Mesenchymal stem cell (in vitro differentiated cells and primary cell): ENCODE measurements at regions not wholly inside any gene's neighbourhood (a gene's known extent, or its start where the extent isn't known, plus 50 kb on each side); places are given as distances from the start of the nearest gene placed in this dataset.

Experiments used
- DNase-seq: peaks from one replicate; pipeline ENCODE4 v3.0.0-alpha.2; 2013
- H2AFZ ChIP-seq: one replicate; pipeline ENCODE4 v1.6.1; 2013; ENCODE audit warnings: low read depth, mild to moderate bottlenecking, control low read depth, inconsistent platforms, low read length, moderate library complexity
- H2AK5ac ChIP-seq: 2 replicates; pipeline ENCODE4 v1.6.1; 2013; ENCODE audit warnings: low read length, moderate library complexity, mild to moderate bottlenecking, inconsistent platforms; ENCODE audit not compliant: severe bottlenecking
- H2BK120ac ChIP-seq: one replicate; pipeline ENCODE4 v1.6.1; 2013; ENCODE audit warnings: low read depth, mild to moderate bottlenecking, inconsistent platforms, low read length, moderate library complexity
- H2BK12ac ChIP-seq, 2 experiments: one replicate each; pipeline ENCODE4 v1.6.1; 2013; ENCODE audit warnings: inconsistent platforms in 2 of 2, low read length in 2 of 2, mild to moderate bottlenecking in 2 of 2, moderate library complexity in 2 of 2, control low read depth in 1 of 2
- H2BK15ac ChIP-seq: one replicate; pipeline ENCODE4 v1.6.1; 2013; ENCODE audit warnings: mild to moderate bottlenecking, low read depth, inconsistent platforms; ENCODE audit not compliant: poor library complexity, severe bottlenecking
- H2BK5ac ChIP-seq: 2 replicates; pipeline ENCODE4 v1.6.1; 2013; ENCODE audit warnings: low read depth, mild to moderate bottlenecking, low read length, control low read depth, inconsistent platforms; ENCODE audit not compliant: poor library complexity, severe bottlenecking
- H3K14ac ChIP-seq, 2 experiments: one replicate each; pipeline ENCODE4 v1.6.1; 2013; ENCODE audit warnings: inconsistent platforms in 2 of 2, low read length in 2 of 2, control low read depth in 1 of 2, mild to moderate bottlenecking in 1 of 2, moderate library complexity in 1 of 2
- H3K18ac ChIP-seq, 2 experiments: one replicate each; pipeline ENCODE4 v1.6.1; 2013; ENCODE audit warnings: inconsistent platforms in 2 of 2, low read length in 2 of 2, control low read depth in 1 of 2, low read depth in 1 of 2, mild to moderate bottlenecking in 1 of 2
- H3K23ac ChIP-seq, 2 experiments: one replicate each; pipeline ENCODE4 v1.6.1; 2013; ENCODE audit warnings: inconsistent platforms in 2 of 2, low read length in 2 of 2, mild to moderate bottlenecking in 2 of 2, moderate library complexity in 2 of 2, control low read depth in 1 of 2
- H3K27ac ChIP-seq: 2 replicates; pipeline ENCODE4 v1.5.1; 2013; ENCODE audit warnings: mild to moderate bottlenecking, moderate library complexity, low read length, control low read depth, inconsistent platforms; ENCODE audit not compliant: poor library complexity, severe bottlenecking
- H3K27me3 ChIP-seq, 2 experiments: 2 replicates each; pipeline versions ENCODE4 v1.6.1 to v1.7.0; 2013; ENCODE audit warnings: low read length in 2 of 2, mild to moderate bottlenecking in 2 of 2, moderate library complexity in 2 of 2, control low read depth in 1 of 2, inconsistent platforms in 1 of 2; ENCODE audit not compliant: control insufficient read depth in 1 of 2, insufficient read depth in 1 of 2
- H3K36me3 ChIP-seq, 2 experiments: 2 replicates each; pipeline versions ENCODE4 v1.6.1 to v1.7.0; 2013; ENCODE audit warnings: low read length in 2 of 2, control low read depth in 1 of 2, inconsistent platforms in 1 of 2, low read depth in 1 of 2, mild to moderate bottlenecking in 1 of 2; ENCODE audit not compliant: insufficient read depth in 2 of 2, control insufficient read depth in 1 of 2
- H3K4ac ChIP-seq, 2 experiments: one replicate each; pipeline ENCODE4 v1.6.1; 2013; ENCODE audit warnings: inconsistent platforms in 2 of 2, low read length in 2 of 2, mild to moderate bottlenecking in 2 of 2, moderate library complexity in 2 of 2, control low read depth in 1 of 2, low read depth in 1 of 2
- H3K4me1 ChIP-seq: 2 replicates; pipeline ENCODE4 v1.6.1; 2013; ENCODE audit warnings: low read depth, low read length, control low read depth; ENCODE audit not compliant: control insufficient read depth, insufficient read depth
- H3K4me2 ChIP-seq: 2 replicates; pipeline ENCODE4 v1.6.1; 2013; ENCODE audit warnings: low read length, mild to moderate bottlenecking, inconsistent platforms; ENCODE audit not compliant: poor library complexity, severe bottlenecking
- H3K4me3 ChIP-seq, 2 experiments: 2 replicates each; pipeline versions ENCODE4 v1.5.1 to v1.7.0; 2013; ENCODE audit warnings: low read length in 2 of 2, mild to moderate bottlenecking in 2 of 2, control low read depth in 1 of 2, low read depth in 1 of 2; ENCODE audit not compliant: insufficient read depth in 1 of 2
- H3K79me1 ChIP-seq: replicated peaks from 2 replicates; pipeline ENCODE4 v1.6.1; 2013; ENCODE audit warnings: mild to moderate bottlenecking, control low read depth, low read length, inconsistent platforms; ENCODE audit not compliant: poor library complexity, severe bottlenecking
- H3K9ac ChIP-seq: 2 replicates; pipeline ENCODE4 v1.7.0; 2013; ENCODE audit warnings: mild to moderate bottlenecking, low read length, moderate library complexity
- H3K9me3 ChIP-seq: 2 replicates; pipeline ENCODE4 v1.7.0; 2013; ENCODE audit warnings: mild to moderate bottlenecking, low read length; ENCODE audit not compliant: control insufficient read depth
- H4K8ac ChIP-seq: one replicate; pipeline ENCODE4 v1.6.1; 2013; ENCODE audit warnings: inconsistent platforms, mild to moderate bottlenecking, low read length, moderate library complexity
- H4K91ac ChIP-seq: one replicate; pipeline ENCODE4 v1.6.1; 2013; ENCODE audit warnings: mild to moderate bottlenecking, low read length, inconsistent platforms
- WGBS: methylation state at CpG from one replicate; pipeline ENCODE4 v1.1.7; 2013; ENCODE audit warnings: mixed read lengths; 5-methylcytosine and 5-hydroxymethylcytosine counted together

- H3K4ac ChIP-seq = no peak overlapping the region
- H2BK12ac ChIP-seq = no peak overlapping the region
- no peak overlapping the region for H2AFZ ChIP-seq
- H3K14ac ChIP-seq = no peak overlapping the region
- no peak overlapping the region for H2BK120ac ChIP-seq
- WGBS = 93% methylated on average over 4 of the region's 4 CpGs
- H3K23ac ChIP-seq = no peak overlapping the region
- H3K4me3 ChIP-seq = no peak overlapping the region
- H4K91ac ChIP-seq = no peak overlapping the region
- no peak overlapping the region for H3K27ac ChIP-seq
- no peak overlapping the region for H3K9ac ChIP-seq
- no peak overlapping the region for H3K18ac ChIP-seq
- no peaks in the 10 kb centered on the region for H3K4me1 ChIP-seq
- no peak overlapping the region for H2BK15ac ChIP-seq
- no peaks in the 10 kb centered on the region for H3K27me3 ChIP-seq
- H3K9me3 ChIP-seq = no peaks in the 10 kb centered on the region
- H4K8ac ChIP-seq = no peak overlapping the region
- H2BK5ac ChIP-seq = no peak overlapping the region
- no peak overlapping the region for H2AK5ac ChIP-seq
- H3K4me2 ChIP-seq = no peak overlapping the region
- no peaks in the 10 kb centered on the region for H3K79me1 ChIP-seq
- no peak for DNase-seq
- no peaks in the 10 kb centered on the region for H3K36me3 ChIP-seq
Observed at GRCh38 chr1:216785737-216786136, 62.5 kb upstream of the ESRRG start.

- no peak overlapping the region for H2BK12ac ChIP-seq
- no peak overlapping the region for H4K8ac ChIP-seq
- no peak overlapping the region for H2AK5ac ChIP-seq
- no peak overlapping the region for H3K4me2 ChIP-seq
- H2BK15ac ChIP-seq = no peak overlapping the region
- H3K4me1 ChIP-seq = no peaks in the 10 kb centered on the region
- DNase-seq = no peak
- no peaks in the 10 kb centered on the region for H3K27me3 ChIP-seq
- no peak overlapping the region for H2BK120ac ChIP-seq
- no peak overlapping the region for H3K9ac ChIP-seq
- H4K91ac ChIP-seq = no peak overlapping the region
- WGBS = 83% methylated on average over 3 of the region's 3 CpGs
- no peak overlapping the region for H2BK5ac ChIP-seq
- H3K23ac ChIP-seq = no peak overlapping the region
- H3K9me3 ChIP-seq = no peaks in the 10 kb centered on the region
- no peak overlapping the region for H3K14ac ChIP-seq
- H3K36me3 ChIP-seq = no peaks in the 10 kb centered on the region
- no peaks in the 10 kb centered on the region for H3K79me1 ChIP-seq
- H3K4ac ChIP-seq = no peak overlapping the region
- no peak overlapping the region for H3K18ac ChIP-seq
- H2AFZ ChIP-seq = no peak overlapping the region
- no peak overlapping the region for H3K4me3 ChIP-seq
- H3K27ac ChIP-seq = no peak overlapping the region
Observed at GRCh38 chr1:216785221-216785620, 62.0 kb upstream of the ESRRG start.

GRCh38 chr1:216779686-216780085 lies 56.5 kb upstream of the ESRRG start:
- no peak overlapping the region for H3K4me3 ChIP-seq
- no peak overlapping the region for H3K27ac ChIP-seq
- H2BK120ac ChIP-seq = no peak overlapping the region
- no peak overlapping the region for H3K18ac ChIP-seq
- no peak overlapping the region for H3K4me2 ChIP-seq
- no peak for DNase-seq
- no peak overlapping the region for H3K9ac ChIP-seq
- H3K4ac ChIP-seq = no peak overlapping the region
- no peaks in the 10 kb centered on the region for H3K79me1 ChIP-seq
- H3K9me3 ChIP-seq = no peaks in the 10 kb centered on the region
- no peak overlapping the region for H2BK12ac ChIP-seq
- no peaks in the 10 kb centered on the region for H3K4me1 ChIP-seq
- H2AFZ ChIP-seq = no peak overlapping the region
- no peak overlapping the region for H2AK5ac ChIP-seq
- H2BK15ac ChIP-seq = no peak overlapping the region
- no peak overlapping the region for H2BK5ac ChIP-seq
- H3K27me3 ChIP-seq = no peaks in the 10 kb centered on the region
- no peak overlapping the region for H4K91ac ChIP-seq
- no peak overlapping the region for H3K14ac ChIP-seq
- no peak overlapping the region for H4K8ac ChIP-seq
- H3K36me3 ChIP-seq = no peaks in the 10 kb centered on the region
- H3K23ac ChIP-seq = no peak overlapping the region

GRCh38 chr1:216778737-216779136 lies 55.5 kb upstream of the ESRRG start:
- no peaks in the 10 kb centered on the region for H3K79me1 ChIP-seq
- H3K23ac ChIP-seq = no peak overlapping the region
- no peak overlapping the region for H3K4me3 ChIP-seq
- no peak overlapping the region for H2BK120ac ChIP-seq
- no peak overlapping the region for H3K18ac ChIP-seq
- no peak for DNase-seq
- no peak overlapping the region for H2BK15ac ChIP-seq
- no peaks in the 10 kb centered on the region for H3K9me3 ChIP-seq
- no peaks in the 10 kb centered on the region for H3K27me3 ChIP-seq
- no peak overlapping the region for H4K91ac ChIP-seq
- WGBS = no CpG with 5 or more reads among the region's 1 CpG
- no peak overlapping the region for H2BK5ac ChIP-seq
- no peaks in the 10 kb centered on the region for H3K4me1 ChIP-seq
- no peak overlapping the region for H3K4me2 ChIP-seq
- H3K14ac ChIP-seq = no peak overlapping the region
- no peak overlapping the region for H3K4ac ChIP-seq
- H4K8ac ChIP-seq = no peak overlapping the region
- H3K27ac ChIP-seq = no peak overlapping the region
- H2BK12ac ChIP-seq = no peak overlapping the region
- H3K9ac ChIP-seq = no peak overlapping the region
- no peak overlapping the region for H2AK5ac ChIP-seq
- H3K36me3 ChIP-seq = no peaks in the 10 kb centered on the region
- H2AFZ ChIP-seq = no peak overlapping the region
